ENCODE measurements at regions not wholly inside any gene's neighbourhood (a gene's known extent, or its start where the extent isn't known, plus 50 kb on each side); places are given as distances from the start of the nearest gene placed in this dataset.

DNA sequence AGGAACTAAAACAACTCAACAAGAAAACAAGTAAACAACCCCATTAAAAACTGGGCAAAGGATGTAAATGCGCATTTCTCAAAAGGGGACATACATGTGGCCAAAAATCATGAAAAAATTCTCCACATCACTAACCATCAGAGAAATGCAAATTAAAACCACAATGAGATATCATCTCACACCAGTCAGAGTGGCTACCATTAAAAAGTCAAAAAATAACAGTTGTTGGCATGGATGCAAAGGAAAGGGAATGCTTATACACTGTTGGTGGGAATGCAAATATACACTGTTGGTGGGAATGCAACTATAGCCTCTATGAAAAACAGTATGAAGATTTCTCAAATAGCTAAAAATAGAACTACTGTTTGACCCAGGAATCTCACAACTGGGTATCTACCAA lies 60.0 kb upstream of the LANCL2 start:
- H3K27me3 ChIP-seq (ENCODE audit: insufficient read depth, low read length): no peaks in the 10 kb centered on the region; the same call in 1 of the 2 replicates
- H3K4me1 ChIP-seq (ENCODE audit: insufficient read depth, low read length): no peaks in the 10 kb centered on the region; the same call in 1 of the 2 replicates
- H3K18ac ChIP-seq (ENCODE audit: insufficient read length, low read depth, low read length): no peak overlapping the region
- H3K4me2 ChIP-seq (ENCODE audit: insufficient read depth, insufficient read length, low read length): no peak overlapping the region
- H3K4me3 Mint-ChIP-seq: no peak overlapping the region
- no peaks in the 10 kb centered on the region for H3K23me2 ChIP-seq (ENCODE audit: insufficient read length, low read depth, low read length, poor library complexity, severe bottlenecking)
- DNase-seq: no peak
- H4K5ac ChIP-seq (ENCODE audit: insufficient read length, low read depth, low read length): no peak overlapping the region
- no peak overlapping the region for H3K9ac ChIP-seq (ENCODE audit: extremely low read depth, insufficient read length, low read length)
- no peak overlapping the region for H3K14ac ChIP-seq (ENCODE audit: insufficient read depth, low read length)
- H3K27ac ChIP-seq (ENCODE audit: insufficient read length, low read depth, low read length): no peak overlapping the region
- peaks cover 1 to 4% of the 10 kb centered on the region in 2 experiments for H3K9me3 Mint-ChIP-seq
- no peak overlapping the region for H2BK5ac ChIP-seq (ENCODE audit: insufficient read length, low read length)
- H4K20me1 ChIP-seq (ENCODE audit: control insufficient read depth, insufficient read depth, insufficient read length): no peaks in the 10 kb centered on the region
- H3T11ph ChIP-seq (ENCODE audit: low read length): no peak overlapping the region
- no peak overlapping the region for H4K91ac ChIP-seq (ENCODE audit: insufficient read length, low read depth, low read length)
- no peak overlapping the region for H2BK20ac ChIP-seq (ENCODE audit: low read depth, low read length, poor library complexity, severe bottlenecking)
- no peak overlapping the region for H2AFZ ChIP-seq (ENCODE audit: low read length)
- peak overlapping the region in 1 of 3 experiments; percentile 10; a peak in 1 of 7 replicates for H3K27ac Mint-ChIP-seq
- peaks cover 17 to 31% of the 10 kb centered on the region in 2 experiments for H3K4me1 Mint-ChIP-seq
- H2BK120ac ChIP-seq (ENCODE audit: low read depth, low read length, poor library complexity, severe bottlenecking): no peak overlapping the region
- H3K56ac ChIP-seq (ENCODE audit: insufficient read length, low read depth, low read length): no peak overlapping the region
- no peak overlapping the region for H4K8ac ChIP-seq (replicated peaks; ENCODE audit: insufficient read length, low read depth, low read length)
- no peaks in the 10 kb centered on the region for H3K9me3 ChIP-seq (ENCODE audit: control insufficient read depth, low read depth, low read length)
- no peaks in the 10 kb centered on the region for H3K79me2 ChIP-seq (ENCODE audit: insufficient read depth, low read length)
- H2AK5ac ChIP-seq (ENCODE audit: insufficient read length, low read length): no peak overlapping the region
- H3K36me3 Mint-ChIP-seq (ENCODE audit: insufficient read depth in 1 of 3, low read depth in 3 of 3): peaks cover under 1 to 2% (median under 1%) of the 10 kb centered on the region in 3 experiments; a peak in 6 of 7 replicates
- H3K27me3 Mint-ChIP-seq (ENCODE audit: low read depth): no peaks in the 10 kb centered on the region
- no peaks in the 10 kb centered on the region for H3K79me1 ChIP-seq (ENCODE audit: insufficient read depth, low read depth, low read length, poor library complexity, severe bottlenecking)
- no peak overlapping the region for H3K23ac ChIP-seq (ENCODE audit: insufficient read length, low read depth, low read length)
- no peak overlapping the region for H2BK12ac ChIP-seq (ENCODE audit: insufficient read length, low read depth, low read length)
- no peak overlapping the region for H3K4ac ChIP-seq (ENCODE audit: low read depth, low read length)
- no peak overlapping the region for H2BK15ac ChIP-seq (ENCODE audit: low read depth, low read length)
- WGBS (ENCODE audit: extremely low coverage, insufficient read length, low lambda C conversion rate): no CpG with 5 or more reads among the region's 1 CpG
- no peak for TF ChIP-seq CTCF (conservative IDR thresholded peaks at IDR 0.05)

All from H9 (cell line).